IMR-90 (cell line): ENCODE measurements at regions not wholly inside any gene's neighbourhood (a gene's known extent, or its start where the extent isn't known, plus 50 kb on each side); places are given as distances from the start of the nearest gene placed in this dataset.

ENCODE experiments used
- ATAC-seq: fragments of 200-7000 bp; cut with Tn5 transposase; 2 replicates; pipeline ENCODE4 v1.9.1; 2020; ENCODE audit warnings: low read depth, mild to moderate bottlenecking, moderate library complexity
- BruUV-seq: library from RNA; stranded (reverse); fragments of 400-500 nt; replicated peaks from 2 replicates; lab custom pipeline; 2021; lab: Mats Ljungman, UMichigan
- CTCF ChIA-PET: fragments of 300-600 bp; formaldehyde crosslinking; extraction: SDS; loops from one replicate; lab custom pipeline; 2021; ENCODE audit warnings: antibody characterized with exemption; lab: Yijun Ruan, JAX
- POLR2A ChIA-PET: fragments of 300-600 bp; sonication (Branson Sonifier 250); formaldehyde crosslinking; loops from one replicate; lab custom pipeline; 2022; ENCODE audit warnings: antibody characterized with exemption; ENCODE audit not compliant: unreplicated experiment; lab: Charles Lee
- DNase-seq: peaks from one replicate; pipeline ENCODE4 v3.0.0; 2013
- H2AFZ ChIP-seq: replicated peaks from 2 replicates; pipeline ENCODE3; 2013; ENCODE audit warnings: low read length, mild to moderate bottlenecking; ENCODE audit not compliant: poor library complexity
- H2AK5ac ChIP-seq: 2 replicates; pipeline ENCODE4 v1.6.1; 2013; ENCODE audit warnings: low read depth, low read length, inconsistent platforms
- H2AK9ac ChIP-seq: replicated peaks from 2 replicates; pipeline ENCODE3; 2013; ENCODE audit warnings: mild to moderate bottlenecking, low read depth, low read length, moderate library complexity; ENCODE audit not compliant: poor library complexity
- H2BK120ac ChIP-seq: 2 replicates; pipeline ENCODE4 v1.6.1; 2013; ENCODE audit warnings: low read depth, low read length, inconsistent platforms
- H2BK15ac ChIP-seq: 3 replicates; pipeline ENCODE4 v1.6.1; 2013; ENCODE audit warnings: low read depth, low read length, inconsistent platforms
- H2BK20ac ChIP-seq: 2 replicates; pipeline ENCODE4 v1.6.1; 2013; ENCODE audit warnings: low read depth, mild to moderate bottlenecking, inconsistent platforms, low read length, moderate library complexity
- H2BK5ac ChIP-seq: 2 replicates; pipeline ENCODE4 v1.6.1; 2013; ENCODE audit warnings: mild to moderate bottlenecking, low read depth, low read length, inconsistent platforms; ENCODE audit not compliant: poor library complexity, severe bottlenecking
- H3K14ac ChIP-seq: replicated peaks from 2 replicates; pipeline ENCODE4 v1.6.1; 2013; ENCODE audit warnings: low read depth, low read length, inconsistent platforms
- H3K18ac ChIP-seq: 2 replicates; pipeline ENCODE4 v1.6.1; 2013; ENCODE audit warnings: low read depth, low read length, control low read depth
- H3K23ac ChIP-seq: 2 replicates; pipeline ENCODE4 v1.6.1; 2013; ENCODE audit warnings: low read depth, low read length, inconsistent platforms
- H3K27ac ChIP-seq: 2 replicates; pipeline ENCODE4 v1.5.1; 2013; ENCODE audit warnings: mild to moderate bottlenecking, control low read depth, low read length; ENCODE audit not compliant: insufficient read depth
- H3K27me3 ChIP-seq: 2 replicates; pipeline ENCODE4 v1.6.1; 2013; ENCODE audit warnings: low read length; ENCODE audit not compliant: control insufficient read depth, insufficient read depth
- H3K36me3 ChIP-seq: 2 replicates; pipeline ENCODE4 v1.6.1; 2013; ENCODE audit warnings: low read length, mixed read lengths; ENCODE audit not compliant: control insufficient read depth, insufficient read depth
- H3K4ac ChIP-seq: 2 replicates; pipeline ENCODE4 v1.6.1; 2013; ENCODE audit warnings: low read depth, low read length, inconsistent platforms
- H3K4me1 ChIP-seq: 2 replicates; pipeline ENCODE4 v1.6.1; 2013; ENCODE audit warnings: low read length, mixed read lengths; ENCODE audit not compliant: control insufficient read depth, insufficient read depth
- H3K4me2 ChIP-seq: 2 replicates; pipeline ENCODE4 v1.6.1; 2013; ENCODE audit warnings: low read depth, mild to moderate bottlenecking, control low read depth, low read length, moderate library complexity
- H3K4me3 ChIP-seq: 2 replicates; pipeline ENCODE4 v1.5.1; 2013; ENCODE audit warnings: low read depth, mild to moderate bottlenecking, control low read depth, low read length, moderate library complexity; ENCODE audit not compliant: insufficient read depth
- H3K56ac ChIP-seq: 2 replicates; pipeline ENCODE4 v1.6.1; 2013; ENCODE audit warnings: low read length, inconsistent platforms; ENCODE audit not compliant: insufficient read depth; ENCODE audit errors: extremely low read depth
- H3K79me1 ChIP-seq, 2 experiments: 2 replicates each; pipeline ENCODE4 v1.6.1; 2013; ENCODE audit warnings: low read length in 2 of 2, inconsistent platforms in 1 of 2, low read depth in 1 of 2
- H3K9ac ChIP-seq: 2 replicates; pipeline ENCODE4 v1.6.1; 2013; ENCODE audit warnings: low read depth, low read length, control low read depth
- H3K9me1 ChIP-seq: 2 replicates; pipeline ENCODE4 v1.6.1; 2013; ENCODE audit warnings: low read length, inconsistent platforms; ENCODE audit not compliant: insufficient read depth
- H3K9me3 ChIP-seq: 2 replicates; pipeline ENCODE4 v1.6.1; 2013; ENCODE audit warnings: low read length; ENCODE audit not compliant: control insufficient read depth, insufficient read depth
- H4K20me1 ChIP-seq: 2 replicates; pipeline ENCODE4 v1.6.1; 2013; ENCODE audit warnings: low read length, inconsistent platforms; ENCODE audit not compliant: insufficient read depth
- H4K5ac ChIP-seq: 2 replicates; pipeline ENCODE4 v1.6.1; 2013; ENCODE audit warnings: mild to moderate bottlenecking, low read depth, low read length, control low read depth
- H4K8ac ChIP-seq, 2 experiments: 2 replicates each; pipeline ENCODE4 v1.6.1; 2013; ENCODE audit warnings: low read depth in 2 of 2, low read length in 2 of 2, control low read depth in 1 of 2, inconsistent platforms in 1 of 2
- H4K91ac ChIP-seq: 2 replicates; pipeline ENCODE4 v1.6.1; 2013; ENCODE audit warnings: low read depth, low read length, inconsistent platforms; ENCODE audit not compliant: insufficient read depth
- BHLHE40 ChIP-seq: fragments of 150-350 bp; IDR thresholded peaks from 2 replicates; pipeline ENCODE4 v1.6.1; 2016; ENCODE audit warnings: mild to moderate bottlenecking, low read depth, low read length
- WGBS, 2 experiments: methylation state at CpG; one replicate each; pipeline versions ENCODE4 v1.1.5 to v1.1.7; 2013; ENCODE audit warnings: missing lambda C conversion rate in 2 of 2; ENCODE audit not compliant: insufficient read length in 1 of 2; ENCODE audit errors: extremely low coverage in 2 of 2; 5-methylcytosine and 5-hydroxymethylcytosine counted together
- dilution Hi-C: fragments of 300-500 bp; cut with HindIII; formaldehyde crosslinking; loops from one replicate; pipeline ENCODE4 v1.14.3; 2018; ENCODE audit warnings: low sequenced_read_pairs; ENCODE audit not compliant: unreplicated experiment
- in situ Hi-C: fragments of 300-500 bp; cut with MboI; formaldehyde crosslinking; loops from 3 replicates; pipeline ENCODE4 v1.14.3; 2019; ENCODE audit warnings: low sequenced_read_pairs, inconsistent platforms, mixed read lengths
- intact Hi-C: fragments of 100-400 bp; cut with micrococcal nuclease; formaldehyde crosslinking; loops from 2 replicates; pipeline ENCODE4 v1.10.0; 2022

GRCh38 chr6:167477688-167478087, 152.8 kb downstream of the TTLL2 start:
- Histone ChIP-seq H3K4me3 (no peak overlapping the region), H3K18ac (no peak overlapping the region), H4K20me1 (no peaks in the 10 kb centered on the region), H2BK120ac (no peak overlapping the region), H3K79me1 (no peaks in the 10 kb centered on the region), H2AK9ac (no peak overlapping the region), H2AFZ (no peak overlapping the region), H4K91ac (no peak overlapping the region), H2AK5ac (no peak overlapping the region), H3K4me1 (no peaks in the 10 kb centered on the region), H3K14ac (no peak overlapping the region), H3K4me2 (no peak overlapping the region), H3K9me3 (peaks cover 40% of the 10 kb centered on the region), H3K9me1 (no peaks in the 10 kb centered on the region), H3K56ac (no peak overlapping the region), H3K27ac (no peak overlapping the region), H3K27me3 (no peaks in the 10 kb centered on the region), H3K4ac (no peak overlapping the region), H3K9ac (no peak overlapping the region), H4K8ac (no peak overlapping the region), H3K36me3 (no peaks in the 10 kb centered on the region), H2BK20ac (no peak overlapping the region), H3K23ac (no peak overlapping the region), H2BK15ac (no peak overlapping the region), H2BK5ac (no peak overlapping the region), H4K5ac (no peak overlapping the region)
- BruUV-seq, result no TSS peak
- 60% methylated on average over 1 of the region's 9 CpGs; no CpG with 5 or more reads in 1 of the 2 experiments for WGBS, 2 experiments
- dilution Hi-C loops (no loop called here), in situ Hi-C loops (no loop called here), intact Hi-C loops (no loop called here)
- DNase-seq (no peak), ATAC-seq (no peak)
- TF ChIP-seq BHLHE40, result no peak
- ChIA-PET POLR2A (no interaction called here), CTCF (no interaction called here)
